LHCN-M2 (cell line): ENCODE measurements at regions not wholly inside any gene's neighbourhood (a gene's known extent, or its start where the extent isn't known, plus 50 kb on each side); places are given as distances from the start of the nearest gene placed in this dataset.
"Not testable (repeated sequence)": the region's sequence is repeated elsewhere in the genome, so short reads cannot be mapped to it uniquely, and the experiment has no call there.

ENCODE experiments used
- DNase-seq: peaks from one replicate; pipeline ENCODE4 v3.0.0-alpha.2; 2012; ENCODE audit warnings: low read depth

DNA sequence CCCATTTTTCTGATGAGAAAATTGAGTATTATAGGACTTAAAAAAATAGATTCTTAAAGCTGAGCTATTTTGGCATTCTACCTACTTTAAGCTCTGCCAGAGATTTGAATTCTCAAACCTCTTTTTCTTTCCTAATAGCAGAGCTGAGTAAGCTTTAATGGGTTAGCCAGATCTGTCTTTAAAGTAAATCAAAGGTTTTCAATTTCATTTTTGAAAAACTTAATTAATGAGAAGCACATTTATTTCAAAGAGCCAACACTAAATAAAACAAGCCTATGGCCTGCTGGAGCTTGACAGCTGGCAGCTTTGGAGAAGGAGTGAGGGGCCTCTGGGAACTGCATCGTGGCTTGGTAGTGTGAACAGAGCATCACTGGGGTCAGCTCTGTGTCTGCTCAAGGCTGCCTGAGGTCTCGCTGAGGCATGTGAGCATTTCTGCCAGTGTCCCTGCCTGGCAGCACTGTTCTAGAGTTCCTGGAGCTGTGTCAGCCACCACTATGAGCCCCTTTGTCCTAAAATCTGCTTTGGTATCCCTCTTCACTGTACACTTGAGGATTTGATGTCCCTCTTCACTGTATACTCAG is 50.4 kb upstream of the PRSS23 start:
- peak; percentile 42 for DNase-seq

DNA sequence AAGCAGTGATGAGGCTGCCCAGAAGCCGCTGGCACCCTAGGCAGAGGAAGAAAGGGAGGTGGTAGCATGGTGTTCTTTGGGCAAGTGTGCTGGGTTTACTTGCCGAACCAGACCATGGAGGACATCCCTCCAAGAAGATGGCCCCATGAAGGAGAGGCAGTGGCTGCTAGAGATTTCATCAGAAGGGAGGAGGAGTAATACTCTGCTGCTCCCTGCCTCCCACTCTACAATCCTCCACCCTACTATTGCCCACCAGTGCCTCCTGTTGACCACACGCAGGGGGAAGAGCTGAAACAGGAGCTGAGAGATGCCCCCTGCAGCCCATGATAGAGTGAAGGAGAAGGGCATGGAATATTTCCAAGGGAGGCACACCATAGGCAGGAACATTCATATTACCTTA is 51.0 kb upstream of the PRSS23 start:
- DNase-seq: no peak

DNA sequence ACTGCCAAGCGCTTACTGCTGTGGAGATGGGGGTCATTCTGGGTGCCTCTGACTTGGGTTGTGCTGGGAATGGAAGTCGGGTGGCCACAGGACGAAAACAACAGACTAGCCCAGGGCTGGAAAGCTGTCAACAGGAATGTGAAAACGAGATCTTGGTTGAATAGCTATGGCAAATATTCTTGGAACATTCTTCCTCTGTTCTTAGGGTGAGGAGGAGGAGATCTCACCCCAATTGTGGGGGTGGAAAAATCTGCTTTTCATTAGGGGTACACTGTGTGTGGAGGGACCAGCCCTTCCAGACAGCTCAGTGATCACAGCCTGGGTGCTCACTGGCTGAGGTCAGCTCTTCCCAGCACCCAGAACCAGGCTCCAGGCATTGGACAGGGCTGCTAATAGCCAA is 52.0 kb upstream of the PRSS23 start:
- no peak for DNase-seq

DNA sequence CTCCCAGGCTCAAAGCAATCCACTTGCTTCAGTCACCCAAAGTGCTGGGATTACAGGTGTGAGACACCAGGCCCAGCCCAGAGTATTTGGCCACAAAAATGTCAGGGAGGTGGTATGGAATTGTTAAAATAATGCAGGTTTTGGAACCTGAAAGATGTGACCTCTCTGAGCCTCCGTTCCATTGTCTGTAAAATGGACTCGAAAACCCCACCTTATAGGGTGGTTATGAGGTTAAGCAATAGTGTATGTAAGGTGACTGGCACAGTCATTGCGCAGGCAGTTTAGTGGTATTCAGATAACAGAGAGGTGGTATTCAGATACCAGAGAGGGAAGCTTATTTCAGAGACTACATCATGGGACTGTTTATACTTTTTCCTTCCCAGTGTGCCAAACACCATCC is 52.5 kb upstream of the PRSS23 start:
- no peak for DNase-seq

- no peak for DNase-seq
Observed at GRCh38 chr11:86746514-86746913, 53.8 kb upstream of the PRSS23 start.

GRCh38 chr11:86745571-86745970 is 54.8 kb upstream of the PRSS23 start:
- no peak for DNase-seq

DNA sequence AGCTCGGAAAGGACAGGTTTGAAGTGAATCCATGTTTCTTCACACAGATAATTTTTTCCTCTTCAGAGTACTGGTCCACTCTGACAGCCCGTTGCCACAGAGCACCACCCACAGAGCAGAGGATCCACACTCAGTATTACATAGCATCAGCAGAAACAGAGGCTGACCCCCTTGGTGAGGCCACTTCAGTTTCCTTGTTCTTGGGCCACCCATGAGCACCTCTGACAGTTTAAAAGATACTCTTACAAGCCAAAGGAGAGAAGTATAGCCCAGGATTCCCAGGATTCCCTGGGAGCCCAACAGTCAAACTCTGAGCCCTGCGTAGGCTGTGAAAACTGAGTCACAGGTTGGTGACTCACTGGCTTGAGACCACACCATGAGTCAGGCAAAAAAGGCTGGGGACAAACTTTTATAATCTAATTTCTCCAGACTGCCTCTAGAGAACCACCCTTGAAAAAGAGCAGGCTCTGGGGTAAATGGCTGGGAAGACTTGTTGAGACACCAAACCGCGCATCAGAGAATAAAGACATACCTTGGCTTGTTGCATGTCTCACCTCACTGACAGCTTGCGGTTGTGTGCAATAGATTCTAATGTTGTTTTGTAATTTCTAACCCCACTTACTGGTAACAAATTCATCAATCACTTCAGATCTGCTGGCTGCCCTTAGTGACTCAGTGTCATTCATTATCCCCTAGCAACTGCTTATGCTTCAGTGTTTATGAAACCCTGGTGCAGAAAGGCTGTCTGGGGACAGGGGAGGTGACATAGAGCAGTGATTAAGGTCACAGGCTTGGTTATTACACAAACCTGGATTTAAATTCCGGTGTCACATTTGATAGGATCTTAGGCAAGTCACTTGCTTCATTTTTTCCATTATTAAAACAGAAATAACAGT is 56.9 kb upstream of the PRSS23 start:
- peak; percentile 99 for DNase-seq

GRCh38 chr11:86741839-86742805 is 58.2 kb upstream of the PRSS23 start:
- peak; percentile 91 for DNase-seq

DNA sequence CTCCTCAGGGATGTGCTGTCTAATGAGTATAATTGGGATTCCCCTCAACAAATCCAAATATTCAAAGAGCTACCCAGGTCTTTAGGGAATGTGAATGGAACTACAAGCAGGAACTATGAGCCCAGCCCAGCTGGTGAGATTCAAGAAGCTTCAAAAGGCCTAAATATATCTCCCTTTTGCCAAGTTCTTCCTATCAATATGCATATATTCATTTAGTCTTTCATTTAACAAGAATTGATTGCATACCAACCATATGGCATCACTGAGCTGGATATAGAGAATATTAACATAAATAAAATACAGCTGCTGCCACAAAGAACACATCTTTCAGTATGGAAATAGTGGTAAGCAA is 58.9 kb upstream of the PRSS23 start:
- DNase-seq: no peak

GRCh38 chr11:86740628-86741483 is 59.5 kb upstream of the PRSS23 start:
- DNase-seq: peak; percentile 99

DNA sequence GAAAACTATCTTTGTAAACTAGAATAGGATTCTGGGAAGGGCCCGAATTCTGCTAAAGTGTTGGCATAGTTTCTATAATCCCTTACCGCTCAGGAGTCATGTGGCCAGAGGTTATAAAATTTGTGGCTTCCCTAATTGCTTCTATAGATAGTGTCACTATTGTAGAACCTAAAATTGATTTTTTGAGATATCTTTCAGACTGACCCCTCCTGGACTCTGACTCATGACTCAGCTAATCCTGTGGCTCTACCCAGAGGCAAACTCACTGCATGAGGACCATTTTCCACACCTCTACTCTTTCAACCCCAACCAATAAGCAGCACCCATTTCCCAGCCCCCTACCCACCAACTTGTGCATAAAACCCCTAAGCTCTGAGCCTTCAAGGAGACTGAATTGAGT is 61.8 kb upstream of the PRSS23 start:
- peak; percentile 47 for DNase-seq

GRCh38 chr11:86737737-86738136 is 62.6 kb upstream of the PRSS23 start:
- DNase-seq: peak; percentile 91

- no peak for DNase-seq
Observed at GRCh38 chr11:86737230-86737629, 63.1 kb upstream of the PRSS23 start.

GRCh38 chr11:86736291-86737143 is 63.8 kb upstream of the PRSS23 start:
- DNase-seq: no peak

DNA sequence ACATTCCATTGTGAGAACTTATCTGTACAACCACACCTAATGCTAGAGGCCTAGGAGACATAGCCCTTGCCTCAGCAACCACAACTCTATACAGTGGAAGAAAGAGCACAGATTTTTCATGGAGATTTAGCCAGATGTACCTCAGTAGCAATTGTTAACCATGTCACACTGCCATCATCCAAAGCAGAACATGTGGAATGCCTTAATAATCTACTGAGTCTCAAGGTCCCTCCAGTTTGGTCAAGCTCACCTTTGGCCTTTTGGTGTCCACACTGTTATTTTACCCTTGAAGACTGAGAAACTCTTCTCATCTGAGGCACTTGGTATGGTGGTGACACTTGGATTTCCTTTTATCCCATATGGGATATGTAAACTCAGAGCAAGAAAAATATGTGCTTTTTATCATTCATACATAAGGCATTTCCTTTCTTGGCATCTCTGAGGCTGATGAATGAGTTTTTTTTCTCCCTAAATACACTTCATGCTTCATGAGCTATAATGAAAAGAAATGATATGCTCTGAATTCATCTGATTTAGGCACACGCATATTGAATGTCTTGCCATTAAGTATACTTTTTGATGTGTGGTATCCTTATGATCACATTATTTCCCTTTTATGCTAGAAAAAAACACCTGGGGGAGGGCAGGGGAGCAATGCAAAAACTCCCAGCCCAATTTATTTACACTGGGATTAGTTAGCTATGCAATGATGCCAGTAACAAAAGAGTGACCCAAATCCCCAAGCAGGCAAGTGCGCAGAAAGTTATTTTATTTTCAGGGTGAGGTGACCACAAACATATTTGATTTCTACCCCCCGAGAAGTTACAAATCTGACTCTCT is 63.3 kb upstream of the ME3 start:
- peak; percentile 62 for DNase-seq

GRCh38 chr11:86732739-86733138 is 60.3 kb upstream of the ME3 start:
- not testable (repeated sequence) for DNase-seq

DNA sequence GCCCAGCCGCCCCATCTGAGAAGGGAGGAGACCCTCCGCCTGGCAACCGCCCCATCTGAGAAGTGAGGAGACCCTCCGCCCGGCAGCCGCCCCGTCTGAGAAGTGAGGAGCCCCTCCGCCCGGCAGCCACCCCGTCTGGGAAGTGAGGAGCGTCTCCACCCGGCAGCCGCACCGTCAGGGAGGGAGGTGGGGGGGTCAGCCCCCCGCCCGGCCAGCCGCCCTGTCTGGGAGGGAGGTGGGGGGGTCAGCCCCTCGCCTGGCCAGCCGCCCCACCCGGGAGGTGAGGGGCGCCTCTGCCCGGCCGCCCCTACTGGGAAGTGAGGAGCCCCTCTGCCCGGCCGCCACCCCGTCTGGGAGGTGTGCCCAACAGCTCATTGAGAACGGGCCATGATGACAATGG is 59.9 kb upstream of the ME3 start:
- DNase-seq: not testable (repeated sequence)

DNA sequence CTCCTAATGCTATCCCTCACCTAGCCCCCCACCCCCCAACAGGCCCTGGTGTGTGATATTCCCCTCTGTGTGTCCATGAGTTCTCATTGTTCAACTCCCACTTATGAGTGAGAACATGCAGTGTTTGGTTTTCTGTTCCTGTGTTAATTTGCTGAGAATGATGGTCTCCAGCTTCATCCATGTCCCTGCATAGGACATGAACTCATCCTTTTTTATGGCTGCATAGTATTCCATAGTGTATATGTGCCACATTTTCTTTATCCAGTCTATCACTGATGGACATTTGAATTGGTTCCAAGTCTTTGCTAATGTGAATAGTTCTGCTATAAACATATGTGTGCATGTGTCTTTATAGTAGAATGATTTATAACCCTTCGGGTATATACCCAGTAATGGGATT is 57.2 kb upstream of the ME3 start:
- DNase-seq: not testable (repeated sequence)

- DNase-seq: no peak
Observed at GRCh38 chr11:86728562-86728961, 56.1 kb upstream of the ME3 start.
